A673 (cell line): ENCODE measurements at regions not wholly inside any gene's neighbourhood (a gene's known extent, or its start where the extent isn't known, plus 50 kb on each side); places are given as distances from the start of the nearest gene placed in this dataset.

Experiments
- BruUV-seq: library from RNA; stranded (reverse); fragments of 400-500 nt; replicated peaks from 2 replicates; lab custom pipeline; 2021; lab: Mats Ljungman, UMichigan
- CTCF ChIA-PET: fragments of 300-600 bp; sonication (Branson Sonifier 250); formaldehyde crosslinking; loops from one replicate; lab custom pipeline; 2022; ENCODE audit warnings: antibody characterized with exemption; lab: Charles Lee
- POLR2A ChIA-PET: fragments of 300-600 bp; sonication (Branson Sonifier 250); formaldehyde crosslinking; loops from one replicate; lab custom pipeline; 2022; ENCODE audit warnings: antibody characterized with exemption; ENCODE audit not compliant: low non-redundant PET; lab: Charles Lee
- DNase-seq: peaks from one replicate; pipeline ENCODE4 v3.0.0-alpha.2; 2015; ENCODE audit warnings: low spot score
- H3K27ac ChIP-seq: fragments of 200-600 bp; sonication (generic); 2 replicates; pipeline ENCODE4 v1.5.1; 2016; ENCODE audit warnings: mixed run types, low read depth, mild to moderate bottlenecking, mixed read lengths, antibody characterized with exemption, low read length; ENCODE audit not compliant: poor library complexity, severe bottlenecking
- H3K27me3 ChIP-seq: fragments of 200-600 bp; sonication (generic); replicated peaks from 2 replicates; pipeline ENCODE4 v1.6.1; 2017; ENCODE audit warnings: mixed run types, low read depth, mild to moderate bottlenecking, mixed read lengths, antibody characterized with exemption, low read length; ENCODE audit not compliant: insufficient read depth, poor library complexity
- H3K36me3 ChIP-seq: fragments of 200-600 bp; sonication (generic); 2 replicates; pipeline ENCODE4 v1.6.1; 2016; ENCODE audit warnings: mixed run types, mild to moderate bottlenecking, mixed read lengths, antibody characterized with exemption, low read length; ENCODE audit not compliant: insufficient read depth, poor library complexity, severe bottlenecking
- H3K4me1 ChIP-seq: fragments of 200-600 bp; sonication (generic); 2 replicates; pipeline ENCODE4 v1.6.1; 2017; ENCODE audit warnings: mixed run types, mild to moderate bottlenecking, mixed read lengths, antibody characterized with exemption, low read length; ENCODE audit not compliant: insufficient read depth, poor library complexity, severe bottlenecking
- H3K4me3 ChIP-seq: fragments of 200-600 bp; sonication (generic); 2 replicates; pipeline ENCODE4 v1.5.1; 2016; ENCODE audit warnings: low read depth, mixed run types, mild to moderate bottlenecking, mixed read lengths, low read length; ENCODE audit not compliant: poor library complexity, severe bottlenecking
- H3K9me3 ChIP-seq: fragments of 200-600 bp; sonication (generic); 2 replicates; pipeline ENCODE4 v1.6.1; 2016; ENCODE audit warnings: mixed run types, low read depth, mild to moderate bottlenecking, mixed read lengths, antibody characterized with exemption, low read length; ENCODE audit not compliant: poor library complexity, severe bottlenecking
- EZH2 ChIP-seq: fragments of 200-600 bp; sonication (generic); IDR thresholded peaks from 2 replicates; pipeline ENCODE4 v1.6.1; 2017; ENCODE audit warnings: borderline replicate concordance, low read depth, mild to moderate bottlenecking, mixed read lengths, antibody characterized with exemption, low read length; ENCODE audit not compliant: poor library complexity, severe bottlenecking
- intact Hi-C: fragments of 100-400 bp; cut with micrococcal nuclease; formaldehyde crosslinking; loops from one replicate; pipeline ENCODE4 v1.10.0; 2022; ENCODE audit not compliant: unreplicated experiment
- TF ChIP-seq, protein P1 (sequence below): fragments of 300-800, 200-600 bp; sonication (generic); conservative IDR thresholded peaks from 2 replicates; pipeline ENCODE4 v1.5.1; 2017; ENCODE audit warnings: low read depth, mild to moderate bottlenecking, antibody characterized with exemption, low read length, moderate library complexity, mixed read lengths

DNA sequence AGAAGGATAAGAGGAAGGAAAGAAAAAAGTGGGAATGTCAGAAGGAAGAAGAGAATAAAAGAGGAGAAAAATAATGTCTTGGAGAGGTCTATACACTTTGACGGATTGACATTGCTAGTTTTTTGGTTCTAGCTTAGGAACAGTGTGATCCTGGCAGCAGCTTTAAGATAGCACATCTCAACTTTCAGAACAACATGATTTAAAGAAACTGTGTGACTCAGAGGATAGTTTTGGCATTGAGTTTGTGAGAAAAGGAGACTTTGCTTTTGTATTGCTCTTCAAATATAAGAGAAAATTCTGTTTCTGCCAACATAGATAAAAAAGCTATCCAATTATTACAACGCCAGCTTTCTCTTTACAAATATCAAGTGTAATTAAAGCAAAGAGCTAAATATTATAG lies 260.7 kb upstream of the ARRDC3 start:
- intact Hi-C loops = loop anchor here (10.0 kb wide), 3 partner anchors 281 to 1941 kb away; partner anchors contain the start of genes NR2F1 and NR2F1-AS1
- Histone ChIP-seq H3K4me1 (peaks cover 11% of the 10 kb centered on the region), H3K36me3 (no peaks in the 10 kb centered on the region), H3K27me3 (no peaks in the 10 kb centered on the region), H3K4me3 (no peak overlapping the region), H3K27ac (no peak overlapping the region), H3K9me3 (no peaks in the 10 kb centered on the region)
- TF ChIP-seq, protein P1, sequence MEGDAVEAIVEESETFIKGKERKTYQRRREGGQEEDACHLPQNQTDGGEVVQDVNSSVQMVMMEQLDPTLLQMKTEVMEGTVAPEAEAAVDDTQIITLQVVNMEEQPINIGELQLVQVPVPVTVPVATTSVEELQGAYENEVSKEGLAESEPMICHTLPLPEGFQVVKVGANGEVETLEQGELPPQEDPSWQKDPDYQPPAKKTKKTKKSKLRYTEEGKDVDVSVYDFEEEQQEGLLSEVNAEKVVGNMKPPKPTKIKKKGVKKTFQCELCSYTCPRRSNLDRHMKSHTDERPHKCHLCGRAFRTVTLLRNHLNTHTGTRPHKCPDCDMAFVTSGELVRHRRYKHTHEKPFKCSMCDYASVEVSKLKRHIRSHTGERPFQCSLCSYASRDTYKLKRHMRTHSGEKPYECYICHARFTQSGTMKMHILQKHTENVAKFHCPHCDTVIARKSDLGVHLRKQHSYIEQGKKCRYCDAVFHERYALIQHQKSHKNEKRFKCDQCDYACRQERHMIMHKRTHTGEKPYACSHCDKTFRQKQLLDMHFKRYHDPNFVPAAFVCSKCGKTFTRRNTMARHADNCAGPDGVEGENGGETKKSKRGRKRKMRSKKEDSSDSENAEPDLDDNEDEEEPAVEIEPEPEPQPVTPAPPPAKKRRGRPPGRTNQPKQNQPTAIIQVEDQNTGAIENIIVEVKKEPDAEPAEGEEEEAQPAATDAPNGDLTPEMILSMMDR = no peak
- no peak for TF ChIP-seq EZH2
- no TSS peak for BruUV-seq
- CTCF ChIA-PET = no interaction called here
- no peak for DNase-seq
- POLR2A ChIA-PET = no interaction called here

DNA sequence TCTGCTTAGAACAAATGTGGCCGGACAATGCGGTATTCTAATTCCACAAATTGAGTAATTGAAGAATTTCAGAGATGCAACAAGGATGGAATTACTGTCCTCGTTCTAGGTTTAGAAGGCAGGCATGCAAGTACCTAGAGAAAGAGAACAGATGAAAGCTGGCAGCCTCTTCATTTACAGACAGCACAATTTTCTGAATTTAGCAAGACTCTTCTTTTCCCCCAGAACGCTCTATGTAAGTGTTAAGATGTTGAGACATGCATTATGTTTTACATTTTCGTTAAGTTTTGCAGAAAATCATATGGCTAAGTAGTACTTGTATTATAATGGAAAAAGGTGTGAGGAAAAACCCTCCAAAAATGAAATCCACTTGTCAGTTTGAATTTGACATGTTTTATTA lies 259.5 kb upstream of the ARRDC3 start:
- Histone ChIP-seq H3K27ac (no peak overlapping the region), H3K27me3 (no peaks in the 10 kb centered on the region), H3K4me3 (no peak overlapping the region), H3K36me3 (no peaks in the 10 kb centered on the region), H3K9me3 (no peaks in the 10 kb centered on the region), H3K4me1 (peaks cover 11% of the 10 kb centered on the region)
- no peak for TF ChIP-seq EZH2
- TF ChIP-seq, protein P1 = no peak
- POLR2A ChIA-PET = no interaction called here
- CTCF ChIA-PET = interaction anchor here (0.6 to 1.5 kb wide), 2 partner anchors 13 to 580 kb away, joined by 3 to 6 read pairs; no protein-coding TSS in a partner anchor
- intact Hi-C loops = loop anchor here (10.0 kb wide), 3 partner anchors 282 to 1942 kb away; partner anchors contain the start of genes NR2F1 and NR2F1-AS1
- DNase-seq = no peak
- no TSS peak for BruUV-seq

DNA sequence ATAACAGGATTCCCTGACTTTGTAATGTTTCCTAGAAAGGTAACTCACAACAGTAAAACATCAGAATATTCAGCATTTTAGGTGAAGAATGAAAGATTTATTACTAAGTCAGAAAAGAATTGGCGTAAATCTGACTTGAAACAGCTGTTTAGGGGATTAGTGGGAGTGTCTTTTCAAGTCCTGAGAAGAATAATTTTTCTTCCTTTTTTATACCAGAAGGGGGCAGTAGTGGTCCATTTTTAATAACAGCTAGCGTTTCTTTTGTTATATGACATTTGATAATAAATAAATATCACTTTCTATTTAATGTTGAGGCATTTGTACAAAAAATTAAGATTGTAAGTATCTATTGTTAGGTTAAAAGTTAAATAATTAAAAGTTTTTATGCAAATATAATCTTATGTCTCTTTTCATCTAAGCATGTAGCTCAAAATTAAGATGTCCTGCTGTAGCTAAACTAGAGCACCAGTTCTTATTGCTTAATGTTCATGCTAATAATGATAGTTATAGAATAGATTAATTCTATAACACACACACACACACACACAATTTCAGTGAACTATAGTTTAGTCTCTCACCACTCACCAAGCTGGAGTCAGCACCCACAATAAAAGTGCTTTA lies 258.7 kb upstream of the ARRDC3 start:
- no TSS peak for BruUV-seq
- Histone ChIP-seq H3K9me3 (no peaks in the 10 kb centered on the region), H3K27me3 (no peaks in the 10 kb centered on the region), H3K4me1 (peaks cover 11% of the 10 kb centered on the region), H3K36me3 (no peaks in the 10 kb centered on the region), H3K27ac (no peak overlapping the region), H3K4me3 (no peak overlapping the region)
- intact Hi-C loops = loop anchor here (10.0 kb wide), 3 partner anchors 283 to 1943 kb away; partner anchors contain the start of genes NR2F1 and NR2F1-AS1
- ChIA-PET POLR2A (no interaction called here), CTCF (interaction anchor here (0.6 to 1.5 kb wide), 2 partner anchors 12 to 581 kb away, joined by 3 to 6 read pairs; no protein-coding TSS in a partner anchor)
- DNase-seq = peak; percentile 77
- TF ChIP-seq, protein P1 = peak; percentile 71
- TF ChIP-seq EZH2 = no peak
